ENCODE measurements at regions not wholly inside any gene's neighbourhood (a gene's known extent, or its start where the extent isn't known, plus 50 kb on each side); places are given as distances from the start of the nearest gene placed in this dataset.
A peak's percentile ranks its signal among the peaks of the same experiment; 100 is the strongest.

- Mint-ChIP-seq H3K36me3 (ENCODE audit: low read depth) (peaks cover 3% of the 10 kb centered on the region), H3K27me3 (ENCODE audit: low read depth) (peaks cover 10% of the 10 kb centered on the region), H3K27ac (peak overlapping the region; percentile 48 to 93 (median 75)), H3K4me3 (no peak overlapping the region), H3K4me1 (peaks cover 41% of the 10 kb centered on the region), H3K9me3 (peaks cover 10% of the 10 kb centered on the region)
- TF ChIP-seq, protein P1, sequence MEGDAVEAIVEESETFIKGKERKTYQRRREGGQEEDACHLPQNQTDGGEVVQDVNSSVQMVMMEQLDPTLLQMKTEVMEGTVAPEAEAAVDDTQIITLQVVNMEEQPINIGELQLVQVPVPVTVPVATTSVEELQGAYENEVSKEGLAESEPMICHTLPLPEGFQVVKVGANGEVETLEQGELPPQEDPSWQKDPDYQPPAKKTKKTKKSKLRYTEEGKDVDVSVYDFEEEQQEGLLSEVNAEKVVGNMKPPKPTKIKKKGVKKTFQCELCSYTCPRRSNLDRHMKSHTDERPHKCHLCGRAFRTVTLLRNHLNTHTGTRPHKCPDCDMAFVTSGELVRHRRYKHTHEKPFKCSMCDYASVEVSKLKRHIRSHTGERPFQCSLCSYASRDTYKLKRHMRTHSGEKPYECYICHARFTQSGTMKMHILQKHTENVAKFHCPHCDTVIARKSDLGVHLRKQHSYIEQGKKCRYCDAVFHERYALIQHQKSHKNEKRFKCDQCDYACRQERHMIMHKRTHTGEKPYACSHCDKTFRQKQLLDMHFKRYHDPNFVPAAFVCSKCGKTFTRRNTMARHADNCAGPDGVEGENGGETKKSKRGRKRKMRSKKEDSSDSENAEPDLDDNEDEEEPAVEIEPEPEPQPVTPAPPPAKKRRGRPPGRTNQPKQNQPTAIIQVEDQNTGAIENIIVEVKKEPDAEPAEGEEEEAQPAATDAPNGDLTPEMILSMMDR (IDR thresholded peaks at IDR 0.05; ENCODE audit: unreplicated experiment in 3 of 3): no peak
Measured at GRCh38 chr9:86563350-86563749, 209.1 kb upstream of the TUT7 start.

DNA sequence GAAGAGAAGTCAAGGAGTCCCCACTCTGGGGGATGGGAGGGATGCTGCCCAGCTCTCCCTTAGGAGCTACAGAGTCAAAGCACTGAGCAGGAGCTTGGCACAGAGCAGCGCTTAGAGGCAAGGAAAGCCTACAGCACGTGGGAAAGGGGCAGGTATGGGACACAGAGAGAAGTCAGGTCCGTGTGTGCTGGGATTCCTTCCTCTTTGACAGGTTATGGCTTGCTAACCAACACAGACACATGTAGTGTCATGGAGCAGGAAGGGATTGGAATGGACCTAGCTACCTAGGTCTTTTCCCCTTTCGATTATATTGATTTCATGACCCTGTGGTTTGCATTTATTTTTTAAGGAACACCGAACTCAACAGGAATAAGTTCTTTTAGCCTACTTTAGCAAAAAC is 208.5 kb upstream of the TUT7 start:
- H3K4me3 Mint-ChIP-seq: peak overlapping the region in 1 of 3 experiments; percentile 24
- H3K27ac Mint-ChIP-seq: peak overlapping the region; percentile 48 to 93 (median 75)

DNA sequence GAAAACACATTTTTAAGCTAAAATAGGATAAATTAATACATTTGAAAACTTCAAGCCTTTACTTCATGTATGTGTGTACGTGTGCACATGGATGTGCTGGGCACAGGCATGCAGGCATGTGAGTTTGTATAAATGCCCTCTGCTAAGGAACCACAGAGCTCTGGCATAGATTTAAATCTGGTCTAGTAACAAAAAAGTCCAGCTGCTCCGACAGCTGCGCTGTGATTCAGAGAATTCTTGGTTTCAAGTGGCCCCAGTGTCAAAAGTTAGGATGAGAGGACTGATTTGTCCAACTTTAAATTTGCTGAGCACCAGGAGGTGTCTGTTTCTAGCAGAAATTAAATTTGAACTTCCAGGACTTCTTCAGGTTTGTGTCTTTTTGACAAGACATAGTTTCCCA is 203.7 kb upstream of the TUT7 start:
- H3K27me3 Mint-ChIP-seq (ENCODE audit: low read depth): peaks cover 10% of the 10 kb centered on the region
- H3K27ac Mint-ChIP-seq: peak overlapping the region; percentile 52 to 76 (median 67)
- peaks cover 76% of the 10 kb centered on the region for H3K4me1 Mint-ChIP-seq
- TF ChIP-seq, protein P1 (IDR thresholded peaks at IDR 0.05; ENCODE audit: unreplicated experiment in 3 of 3): no peak
- no peak overlapping the region for H3K4me3 Mint-ChIP-seq
- H3K9me3 Mint-ChIP-seq: no peaks in the 10 kb centered on the region
- H3K36me3 Mint-ChIP-seq (ENCODE audit: low read depth): no peaks in the 10 kb centered on the region

More for the DNA sequence above, 208.5 kb upstream of the TUT7 start:
- TF ChIP-seq, protein P1 (IDR thresholded peaks at IDR 0.05; ENCODE audit: unreplicated experiment in 3 of 3): no peak
- H3K4me1 Mint-ChIP-seq: peaks cover 47% of the 10 kb centered on the region
- peaks cover 6% of the 10 kb centered on the region for H3K9me3 Mint-ChIP-seq
- H3K36me3 Mint-ChIP-seq (ENCODE audit: low read depth): no peaks in the 10 kb centered on the region
- peaks cover 10% of the 10 kb centered on the region for H3K27me3 Mint-ChIP-seq (ENCODE audit: low read depth)

DNA sequence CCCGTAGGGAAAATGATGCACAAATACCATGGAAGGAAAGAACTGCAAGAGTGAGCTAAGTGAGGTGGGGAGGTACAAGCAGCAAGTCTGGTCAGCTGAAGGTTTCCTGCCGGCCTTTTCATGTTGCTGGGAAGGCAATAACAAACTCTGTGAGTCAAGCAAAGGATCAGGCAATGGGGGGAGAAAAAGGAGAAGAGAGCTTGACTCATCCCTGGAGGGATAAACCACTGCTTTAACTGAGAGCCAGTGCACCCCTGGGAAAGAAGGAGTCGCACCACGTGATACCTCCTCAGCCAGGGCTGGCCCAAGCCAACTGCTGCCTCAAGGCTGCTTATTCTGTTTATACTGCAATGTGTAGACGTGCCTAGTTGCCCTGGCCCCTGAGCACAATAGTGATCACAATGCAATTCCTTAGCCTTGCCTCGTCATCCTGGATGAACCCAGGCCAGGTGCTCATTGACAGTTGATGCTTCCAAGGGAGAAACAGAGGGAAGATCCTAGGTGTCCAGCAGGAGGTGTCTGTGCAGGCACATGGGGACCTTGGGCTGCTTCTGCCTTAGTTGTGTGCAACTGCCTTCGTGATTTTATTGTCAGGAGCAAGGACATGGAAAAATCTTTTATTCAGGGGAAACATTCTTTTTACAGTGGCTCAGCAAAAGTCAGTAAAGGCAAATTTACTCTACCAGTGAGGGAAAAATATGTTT is 203.0 kb upstream of the TUT7 start:
- Mint-ChIP-seq H3K27ac (peak overlapping the region; percentile 52 to 76 (median 67)), H3K9me3 (no peaks in the 10 kb centered on the region), H3K4me3 (no peak overlapping the region), H3K36me3 (ENCODE audit: low read depth) (no peaks in the 10 kb centered on the region), H3K4me1 (peaks cover 76% of the 10 kb centered on the region), H3K27me3 (ENCODE audit: low read depth) (peaks cover 10% of the 10 kb centered on the region)
- TF ChIP-seq, protein P1 (IDR thresholded peaks at IDR 0.05; ENCODE audit: unreplicated experiment in 3 of 3): no peak

- no peaks in the 10 kb centered on the region for H3K9me3 Mint-ChIP-seq
- TF ChIP-seq, protein P1 (IDR thresholded peaks at IDR 0.05; ENCODE audit: unreplicated experiment in 3 of 3): no peak
- H3K4me3 Mint-ChIP-seq: no peak overlapping the region
- peaks cover 10% of the 10 kb centered on the region for H3K27me3 Mint-ChIP-seq (ENCODE audit: low read depth)
- H3K36me3 Mint-ChIP-seq (ENCODE audit: low read depth): no peaks in the 10 kb centered on the region
- H3K4me1 Mint-ChIP-seq: peaks cover 75% of the 10 kb centered on the region
- peak overlapping the region; percentile 39 to 67 (median 39) for H3K27ac Mint-ChIP-seq
Measured at GRCh38 chr9:86555661-86556060, 201.5 kb upstream of the TUT7 start.

DNA sequence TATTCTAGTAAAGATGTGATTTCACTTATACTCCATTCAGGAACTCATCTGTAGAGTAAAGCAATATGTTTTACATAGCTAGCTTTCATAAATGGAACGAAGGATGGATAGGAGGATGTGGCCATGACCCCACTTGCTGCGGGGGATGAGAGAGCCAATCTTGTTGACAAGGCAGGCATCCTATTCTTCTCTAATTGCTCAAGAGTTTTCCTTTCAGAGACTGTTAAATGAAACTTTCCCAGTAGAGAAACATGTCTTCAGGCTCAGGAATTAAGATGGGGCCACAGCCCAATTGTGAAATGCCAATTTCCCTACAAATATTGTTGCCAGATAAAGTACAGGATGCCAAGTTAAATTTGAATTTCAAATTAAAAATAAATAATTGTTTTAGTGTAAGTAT is 196.2 kb upstream of the TUT7 start:
- H3K4me1 Mint-ChIP-seq: peaks cover 78% of the 10 kb centered on the region
- H3K27ac Mint-ChIP-seq: peak overlapping the region; percentile 49 to 79 (median 67)
- no peaks in the 10 kb centered on the region for H3K27me3 Mint-ChIP-seq (ENCODE audit: low read depth)
- TF ChIP-seq, protein P1 (IDR thresholded peaks at IDR 0.05; ENCODE audit: unreplicated experiment in 3 of 3): no peak
- H3K36me3 Mint-ChIP-seq (ENCODE audit: low read depth): no peaks in the 10 kb centered on the region
- no peaks in the 10 kb centered on the region for H3K9me3 Mint-ChIP-seq
- H3K4me3 Mint-ChIP-seq: no peak overlapping the region

Data from nephron (organoid).